ENCODE measurements at regions not wholly inside any gene's neighbourhood (a gene's known extent, or its start where the extent isn't known, plus 50 kb on each side); places are given as distances from the start of the nearest gene placed in this dataset.

- TF ChIP-seq CHD2 (IDR thresholded peaks at IDR 0.05; ENCODE audit: low read length) = no peak
Measured at GRCh38 chr10:109504401-109504800, 418.9 kb downstream of the XPNPEP1 start (continued).

DNA sequence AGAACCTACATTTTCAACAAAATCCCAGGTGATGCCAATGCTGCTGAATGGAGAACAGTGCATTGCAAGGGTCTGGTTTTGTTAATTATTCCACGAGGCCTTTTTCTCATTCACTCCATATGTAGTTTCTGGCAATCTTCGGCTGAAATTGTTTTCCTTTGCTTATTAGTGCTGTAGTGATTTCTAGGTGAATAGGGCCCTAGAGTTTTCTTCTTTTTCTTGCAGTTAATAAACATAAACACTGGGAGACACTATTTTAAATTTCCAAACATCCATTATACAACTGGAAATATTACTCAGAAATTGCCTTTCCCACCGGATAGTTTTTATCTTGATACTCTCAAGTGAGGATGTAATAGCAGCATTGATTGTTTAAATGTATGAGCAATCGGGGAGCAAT, 435.6 kb downstream of the XPNPEP1 start:
- Histone ChIP-seq H3K23ac (ENCODE audit: insufficient read length) (no peak overlapping the region), H3K4me1 (replicated peaks in 1 of 4; ENCODE audit: control insufficient read depth in 3 of 4, insufficient read depth in 4 of 4, low read length in 3 of 4) (no peaks in the 10 kb centered on the region; a peak in 1 of 7 replicates), H2AK5ac (ENCODE audit: low read depth, low read length) (no peak overlapping the region), H3K56ac (replicated peaks; ENCODE audit: insufficient read length, low read depth, low read length) (no peak overlapping the region), H2BK12ac (ENCODE audit: low read depth, low read length) (no peak overlapping the region), H2BK5ac (ENCODE audit: low read depth, low read length) (no peak overlapping the region), H3K4ac (replicated peaks; ENCODE audit: insufficient read length, low read depth, low read length) (no peak overlapping the region), H3K18ac (ENCODE audit: extremely low read depth, low read length) (no peak overlapping the region), H2BK20ac (ENCODE audit: low read length) (no peak overlapping the region), H4K5ac (ENCODE audit: insufficient read length, low read depth, low read length) (no peak overlapping the region), H3K79me1 (ENCODE audit: low read depth, low read length) (no peaks in the 10 kb centered on the region), H3K23me2 (ENCODE audit: low read depth, low read length) (no peaks in the 10 kb centered on the region), H2AFZ (ENCODE audit: low read length) (no peak overlapping the region), H3K9me3 (ENCODE audit: insufficient read depth in 2 of 2, low read depth in 1 of 2, low read length in 1 of 2) (no peaks in the 10 kb centered on the region), H4K20me1 (replicated peaks in 1 of 2; ENCODE audit: control insufficient read depth in 1 of 2, insufficient read depth in 2 of 2, low read length in 2 of 2) (no peaks in the 10 kb centered on the region), H3K79me2 (ENCODE audit: control insufficient read depth in 1 of 2, insufficient read depth in 2 of 2, low read length in 2 of 2) (no peaks in the 10 kb centered on the region), H3K14ac (ENCODE audit: insufficient read length) (no peak overlapping the region), H3K27me3 (replicated peaks in 1 of 4; ENCODE audit: control insufficient read depth in 3 of 4, extremely low read depth in 1 of 4, insufficient read depth in 3 of 4, low read length in 3 of 4) (no peaks in the 10 kb centered on the region), H3K27ac (ENCODE audit: low read depth, low read length) (no peak overlapping the region), H3K4me2 (ENCODE audit: insufficient read depth in 1 of 2, low read depth in 2 of 2, low read length in 2 of 2) (no peak overlapping the region), H4K8ac (ENCODE audit: extremely low read depth, insufficient read depth, low read length) (no peak overlapping the region), H2BK15ac (ENCODE audit: low read length) (no peak overlapping the region), H4K91ac (replicated peaks; ENCODE audit: insufficient read length, low read length) (no peak overlapping the region), H3K9ac (replicated peaks in 1 of 4; ENCODE audit: extremely low read depth in 1 of 4, low read depth in 3 of 4, low read length in 3 of 4) (no peak overlapping the region), H2BK120ac (replicated peaks; ENCODE audit: low read depth, low read length) (no peak overlapping the region), H3K4me3 (ENCODE audit: extremely low read depth in 1 of 4, insufficient read depth in 2 of 4, low read depth in 3 of 4, low read length in 4 of 4) (no peak overlapping the region), H3K36me3 (ENCODE audit: control insufficient read depth in 2 of 4, insufficient read depth in 4 of 4, low read length in 3 of 4) (no peaks in the 10 kb centered on the region)
- ChIA-PET CTCF (ENCODE audit: partially characterized antibody) (no interaction called here), POLR2A (ENCODE audit: partially characterized antibody) (no interaction called here)
- TF ChIP-seq ASH2L (IDR thresholded peaks at IDR 0.05; ENCODE audit: low read length) (no peak), CEBPB (IDR thresholded peaks at IDR 0.05; ENCODE audit: low read depth, low read length) (no peak), POLR2AphosphoS5 (IDR thresholded peaks at IDR 0.05; ENCODE audit: low read depth, low read length) (no peak), POLR2A (IDR thresholded peaks at IDR 0.05; ENCODE audit: control extremely low read depth in 1 of 2, low read depth in 2 of 2, low read length in 2 of 2) (no peak), CTBP2 (IDR thresholded peaks at IDR 0.05; ENCODE audit: borderline replicate concordance, insufficient read depth, insufficient read length, low read length) (no peak), NANOG (IDR thresholded peaks at IDR 0.05; ENCODE audit: insufficient read depth, low read depth, low read length, poor library complexity, severe bottlenecking) (no peak), RXRA (IDR thresholded peaks at IDR 0.05; ENCODE audit: insufficient read depth, low read depth, low read length) (no peak), RNF2 (IDR thresholded peaks at IDR 0.05; ENCODE audit: borderline replicate concordance, low read depth, low read length, missing control alignments, poor library complexity, severe bottlenecking) (no peak), KDM4A (IDR thresholded peaks at IDR 0.05; ENCODE audit: low read depth, low read length, severe bottlenecking) (no peak), BCL11A (IDR thresholded peaks at IDR 0.05; ENCODE audit: low read depth in 2 of 2, low read length in 2 of 2) (no peak)
- no peak for DNase-seq (ENCODE audit: low read depth in 1 of 2, low spot score in 2 of 2)
- no peak for FAIRE-seq
- WGBS, 2 experiments (ENCODE audit: extremely low coverage in 1 of 2, insufficient coverage in 1 of 2, insufficient read length in 1 of 2, insufficient replicate concordance in 2 of 2, low coverage in 1 of 2, low lambda C conversion rate in 2 of 2, missing lambda C conversion rate in 1 of 2) = 88% methylated on average over 4 of the region's 4 CpGs; no CpG with 5 or more reads in 1 of the 2 experiments
